SW480 (cell line): ENCODE measurements at regions not wholly inside any gene's neighbourhood (a gene's known extent, or its start where the extent isn't known, plus 50 kb on each side); places are given as distances from the start of the nearest gene placed in this dataset.
"Not testable (repeated sequence)": the region's sequence is repeated elsewhere in the genome, so short reads cannot be mapped to it uniquely, and the experiment has no call there.

ENCODE experiments used
- DNase-seq: peaks from one replicate; pipeline ENCODE4 v3.0.0-alpha.2; 2016; ENCODE audit warnings: low spot score

DNA sequence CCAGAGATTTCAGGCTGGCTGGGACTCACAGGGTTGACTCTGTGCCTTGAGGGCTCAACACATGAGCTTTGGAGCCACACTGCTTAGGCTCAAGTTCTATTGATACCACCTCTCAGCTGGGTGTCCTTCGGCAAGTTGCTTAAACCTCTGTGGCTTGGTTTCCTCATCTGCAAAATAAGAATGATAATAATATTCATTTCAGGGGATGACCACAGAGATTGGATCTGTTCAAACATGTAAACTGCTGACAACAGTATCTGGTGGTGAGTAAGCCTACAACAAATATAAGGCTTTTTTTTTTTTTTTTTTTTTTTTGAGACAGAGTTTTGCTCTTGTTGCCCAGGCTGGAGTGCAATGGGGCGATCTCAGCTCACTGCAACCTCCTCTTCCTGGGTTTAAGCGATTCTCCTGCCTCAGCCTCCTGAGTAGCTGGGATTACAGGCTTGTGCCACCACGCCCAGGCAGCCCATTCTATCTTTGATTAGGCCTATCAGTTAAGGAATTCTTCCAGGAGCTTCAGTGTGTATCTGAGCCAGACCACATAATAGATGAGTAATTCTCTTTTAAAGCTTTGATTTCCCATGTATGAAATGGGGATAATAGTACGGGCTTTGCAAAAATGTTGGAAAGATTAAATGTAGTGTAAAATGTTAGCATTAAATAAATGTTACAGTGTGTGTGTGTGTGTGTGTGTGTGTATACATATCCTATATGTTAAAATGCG is 437.6 kb downstream of the PRDM2 start:
- no peak for DNase-seq

GRCh38 chr1:14138135-14138506 is 438.1 kb downstream of the PRDM2 start:
- DNase-seq, result no peak

DNA sequence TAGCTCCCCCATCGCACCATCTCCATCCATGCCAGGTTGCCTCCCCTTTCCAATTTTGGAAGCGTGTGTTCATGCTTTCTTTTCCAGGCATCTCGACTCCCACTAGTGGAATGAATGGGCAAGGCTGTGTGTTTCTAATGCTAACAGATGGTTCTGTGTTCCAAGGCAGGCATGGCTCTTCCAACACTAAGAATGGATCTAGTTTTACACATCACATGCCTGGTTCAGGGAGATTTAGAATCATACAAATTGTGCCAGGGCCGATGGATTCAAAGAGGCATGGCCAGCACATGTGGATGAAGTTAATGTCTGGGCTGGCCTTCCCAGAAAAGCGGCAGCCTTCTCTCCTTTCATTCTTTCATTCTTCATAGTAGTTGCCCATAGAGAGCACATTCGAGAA is 438.7 kb downstream of the PRDM2 start:
- no peak for DNase-seq

- no peak for DNase-seq
Measured at GRCh38 chr1:14140831-14141401, 440.9 kb downstream of the PRDM2 start.

DNA sequence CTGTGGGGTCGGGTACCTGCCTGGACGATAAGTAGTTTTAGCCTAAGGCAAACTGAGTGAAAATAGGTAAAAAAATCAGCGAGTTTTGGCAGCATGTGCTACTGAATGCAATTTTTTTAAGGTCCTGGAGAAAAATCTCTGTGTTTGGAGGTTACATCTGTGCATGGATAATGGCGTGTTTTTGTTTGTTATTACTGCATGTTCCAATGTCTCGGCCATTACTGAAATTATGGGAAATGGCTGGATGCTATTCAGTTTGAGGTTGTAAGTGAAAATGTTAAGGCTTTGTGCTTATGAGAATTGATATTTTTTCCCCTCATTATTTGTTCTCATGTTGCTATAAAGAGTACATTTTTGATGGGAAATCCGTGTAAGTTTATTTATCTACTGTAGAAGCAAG is 441.7 kb downstream of the PRDM2 start:
- DNase-seq, result no peak

- DNase-seq, result no peak
Measured at GRCh38 chr1:14142397-14143100, 442.6 kb downstream of the PRDM2 start.

DNA sequence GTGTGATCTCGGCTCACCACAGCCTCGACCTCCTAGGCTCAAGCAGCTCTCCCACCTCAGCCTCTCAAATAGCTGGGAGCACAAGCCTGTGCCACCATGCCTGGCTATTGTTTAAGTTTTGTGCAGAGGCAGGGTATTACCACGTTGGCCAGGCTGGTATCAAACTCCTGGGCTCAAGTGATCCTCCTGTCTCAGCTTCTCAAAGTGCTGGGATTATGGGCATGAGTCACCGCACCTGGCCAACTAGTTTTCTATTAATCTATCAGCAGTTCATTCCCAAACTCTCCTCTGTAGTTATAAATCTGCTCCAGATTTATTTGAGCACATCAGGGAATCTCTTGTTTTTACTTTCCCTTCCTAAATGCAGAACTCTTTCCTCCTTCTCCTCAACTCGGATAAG is 443.8 kb downstream of the PRDM2 start:
- DNase-seq, result no peak

DNA sequence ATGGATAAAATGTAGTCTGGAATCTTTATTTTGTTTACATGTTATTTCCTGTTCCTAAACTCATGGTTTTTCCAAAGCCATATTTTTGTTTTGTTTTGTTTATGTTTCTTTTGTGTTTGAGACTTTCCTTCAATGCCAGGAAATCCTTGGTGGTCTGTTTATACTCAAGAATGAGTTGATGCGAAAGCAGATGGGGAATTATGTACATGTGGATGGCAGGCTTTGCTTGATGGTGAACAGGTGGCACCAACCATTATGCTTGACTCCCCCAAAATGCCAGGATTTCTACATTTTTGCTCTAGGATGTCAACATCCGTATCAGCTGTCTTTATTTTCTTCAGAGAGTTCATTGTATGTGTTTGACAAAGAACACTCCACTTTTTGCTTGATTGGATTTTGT is 448.5 kb downstream of the PRDM2 start:
- no peak for DNase-seq

DNA sequence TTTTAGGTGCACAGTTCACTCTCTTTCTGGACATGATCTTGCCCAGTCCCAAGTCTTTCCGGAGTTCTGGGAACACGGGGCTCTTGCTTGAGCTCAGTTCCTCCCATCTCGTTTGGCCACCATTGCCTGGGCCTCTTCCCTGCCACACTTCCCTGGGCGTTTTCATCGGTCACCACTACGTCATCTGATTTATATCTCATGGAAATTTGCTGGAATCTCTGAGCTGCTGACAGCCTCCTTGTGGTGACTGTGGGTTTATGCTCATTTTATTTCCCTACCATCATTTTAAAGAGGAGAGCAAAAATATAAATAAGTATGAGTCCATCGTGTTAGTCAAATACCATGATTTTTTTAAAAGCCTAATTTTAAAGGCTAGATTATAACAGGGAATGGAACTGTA is 449.1 kb upstream of the KAZN start:
- peak; percentile 29 for DNase-seq

DNA sequence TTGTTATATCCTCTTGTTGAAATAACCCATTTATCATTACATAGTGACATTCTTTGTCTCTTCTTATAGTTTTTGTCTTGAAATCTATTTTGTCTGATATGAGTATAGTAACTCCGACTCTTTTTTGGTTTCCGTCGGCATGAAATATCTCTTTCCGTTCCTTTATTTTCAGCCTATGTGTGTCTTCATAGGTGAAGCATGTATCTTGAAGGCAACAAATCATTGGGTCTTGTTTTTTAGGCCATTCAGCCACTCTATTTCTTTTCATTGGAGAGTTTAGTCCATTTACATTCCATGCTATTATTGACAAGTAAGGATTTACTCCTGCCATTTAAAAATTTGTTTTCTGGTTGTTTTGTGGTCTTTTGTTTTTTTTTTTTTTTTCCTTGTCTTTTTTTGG is 441.9 kb upstream of the KAZN start:
- DNase-seq, result no peak

- DNase-seq, result no peak
Measured at GRCh38 chr1:14160781-14161180, 437.7 kb upstream of the KAZN start.

DNA sequence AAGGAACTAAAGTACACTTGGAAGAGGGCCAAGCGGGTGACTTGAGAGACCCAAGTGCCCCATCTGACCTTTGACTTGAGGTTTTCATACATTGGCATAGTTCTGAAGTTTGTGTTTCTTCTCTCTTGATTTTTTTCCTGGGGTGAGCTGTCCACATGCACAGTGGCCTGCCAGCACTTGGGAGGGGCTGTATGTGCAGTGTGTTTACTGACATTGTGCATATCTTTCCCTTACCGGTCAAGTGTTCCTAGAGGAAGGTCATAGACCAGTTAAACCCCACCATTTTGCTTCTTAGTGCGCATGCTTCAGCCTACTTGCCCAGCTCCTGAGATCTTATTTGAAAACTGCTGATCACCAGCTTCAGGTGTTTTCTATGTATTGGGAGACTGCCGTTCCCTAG is 435.2 kb upstream of the KAZN start:
- DNase-seq, result no peak

DNA sequence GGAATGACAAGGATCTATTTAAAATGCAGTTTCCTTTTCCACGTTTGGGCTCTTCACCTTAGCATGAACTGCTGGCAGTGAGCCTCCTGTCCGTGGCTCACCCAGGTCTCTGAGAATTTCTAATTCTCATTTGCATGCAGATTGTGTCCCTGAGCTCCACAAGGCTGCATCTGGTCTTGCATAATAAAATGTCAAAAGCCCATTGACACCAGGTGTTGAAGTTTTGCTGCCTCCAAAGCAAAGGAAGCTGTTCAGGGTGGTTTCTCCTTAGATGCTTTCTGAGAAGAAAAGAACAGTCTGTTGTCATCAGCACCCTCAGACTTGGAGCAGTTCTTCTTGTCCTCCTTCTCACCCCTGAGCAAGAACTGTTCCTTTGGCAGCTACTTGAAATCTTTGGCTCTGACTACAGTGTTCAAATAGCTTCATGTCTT is 433.1 kb upstream of the KAZN start:
- DNase-seq, result no peak

DNA sequence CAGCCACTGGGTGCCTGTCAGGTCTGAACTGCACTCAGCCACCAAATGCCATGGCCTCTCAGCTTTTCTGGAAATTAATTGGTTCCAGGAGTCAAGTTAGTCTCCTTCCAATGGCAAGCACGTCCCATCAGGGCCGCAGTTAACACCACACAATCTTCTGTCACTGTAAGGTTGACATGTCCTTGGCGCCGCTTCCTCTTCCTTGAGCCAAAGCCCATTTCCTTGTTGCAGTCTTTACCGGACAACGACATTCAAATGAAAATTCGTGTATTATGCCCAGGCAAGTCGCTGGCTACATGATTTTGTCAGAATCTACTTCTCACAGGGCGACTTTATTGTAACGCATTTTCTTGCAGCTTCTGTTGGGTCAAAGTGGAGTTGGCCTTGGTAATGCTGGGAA is 430.6 kb upstream of the KAZN start:
- DNase-seq, result no peak

GRCh38 chr1:14168326-14169063 is 430.0 kb upstream of the KAZN start:
- no peak for DNase-seq

GRCh38 chr1:14173598-14173997 is 424.9 kb upstream of the KAZN start:
- DNase-seq, result no peak

DNA sequence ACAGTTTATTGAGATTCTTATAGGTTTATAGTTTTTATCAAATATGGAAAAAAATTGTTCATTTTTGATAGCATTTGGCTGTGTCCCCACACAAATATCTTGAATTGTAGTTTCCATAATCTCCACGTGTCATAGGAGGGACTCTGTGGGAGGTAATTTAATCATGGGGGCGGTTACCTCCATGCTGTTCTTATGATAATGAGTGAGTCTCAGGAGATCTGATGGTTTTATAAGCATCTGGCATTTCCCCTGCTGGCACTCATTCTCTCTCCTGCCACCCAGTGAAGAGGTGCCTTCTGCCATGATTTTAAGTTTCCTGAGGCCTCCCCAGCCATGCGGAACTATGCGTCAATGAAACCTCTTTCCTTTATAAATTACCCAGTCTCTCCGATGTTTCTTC is 420.6 kb upstream of the KAZN start:
- DNase-seq, result not testable (repeated sequence)

- DNase-seq, result no peak
Measured at GRCh38 chr1:14180738-14181137, 417.7 kb upstream of the KAZN start.

- DNase-seq, result no peak
Measured at GRCh38 chr1:14181191-14181795, 417.2 kb upstream of the KAZN start.

DNA sequence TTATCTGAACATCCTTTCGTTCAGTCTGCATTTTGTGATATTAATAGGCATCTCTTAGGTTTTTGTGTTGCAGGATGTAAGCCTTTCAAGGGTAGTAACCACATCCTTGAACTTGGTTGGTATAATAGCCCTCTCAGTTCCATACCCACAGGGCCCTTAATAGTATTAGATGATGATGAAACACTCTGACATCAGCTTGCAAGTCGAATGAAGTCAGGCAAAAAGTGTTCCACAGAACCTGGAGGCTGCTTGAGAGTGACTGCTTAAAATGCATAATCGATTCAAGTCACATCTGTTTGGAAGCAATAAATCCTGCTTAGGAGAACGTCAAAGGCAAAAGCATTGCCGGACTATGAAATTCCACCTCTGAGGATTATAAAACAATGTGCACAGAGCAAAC is 415.6 kb upstream of the KAZN start:
- DNase-seq, result no peak

- no peak for DNase-seq
Measured at GRCh38 chr1:14183329-14183728, 415.2 kb upstream of the KAZN start.

- DNase-seq, result no peak
Measured at GRCh38 chr1:14184454-14184853, 414.0 kb upstream of the KAZN start.
